GM12864 (cell line): ENCODE measurements at regions not wholly inside any gene's neighbourhood (a gene's known extent, or its start where the extent isn't known, plus 50 kb on each side); places are given as distances from the start of the nearest gene placed in this dataset.

Experiments
- DNase-seq: peaks from one replicate; pipeline ENCODE4 v3.0.0-alpha.2; 2011; ENCODE audit warnings: low read depth
- H3K4me3 ChIP-seq: 2 replicates; pipeline ENCODE4 v1.5.1; 2011; ENCODE audit warnings: mild to moderate bottlenecking, low read depth, low read length, control low read depth
- CTCF ChIP-seq: IDR thresholded peaks from 2 replicates; pipeline ENCODE4 v1.5.1; 2011; ENCODE audit warnings: low read depth, mild to moderate bottlenecking, moderate library complexity, low read length, control low read depth, inconsistent platforms; ENCODE audit errors: missing control alignments

GRCh38 chr7:142348921-142349405 lies 91.1 kb upstream of the PRSS58 start:
- DNase-seq, result no peak
- no peak for TF ChIP-seq CTCF
- no peak overlapping the region for H3K4me3 ChIP-seq

DNA sequence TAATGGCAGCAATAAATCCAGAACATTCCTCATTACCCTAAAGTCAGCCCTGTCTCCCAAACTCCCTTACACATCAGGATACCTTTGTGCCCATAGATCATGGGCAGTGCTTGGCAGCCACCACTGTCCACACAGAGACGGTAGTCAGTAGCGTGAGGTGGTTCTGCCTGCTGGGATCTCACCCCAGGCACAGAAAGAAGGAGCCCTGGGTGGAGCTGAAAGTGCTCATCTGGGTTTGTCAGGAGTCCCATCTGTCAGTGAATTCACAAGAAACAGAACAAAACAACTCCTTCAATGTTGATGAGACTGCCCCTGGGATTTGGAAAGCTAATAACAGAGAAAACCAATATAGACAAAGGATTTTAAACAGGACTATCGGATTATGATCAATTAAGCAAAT lies 90.2 kb upstream of the PRSS58 start:
- TF ChIP-seq CTCF, result no peak
- no peak overlapping the region for H3K4me3 ChIP-seq
- DNase-seq, result no peak

DNA sequence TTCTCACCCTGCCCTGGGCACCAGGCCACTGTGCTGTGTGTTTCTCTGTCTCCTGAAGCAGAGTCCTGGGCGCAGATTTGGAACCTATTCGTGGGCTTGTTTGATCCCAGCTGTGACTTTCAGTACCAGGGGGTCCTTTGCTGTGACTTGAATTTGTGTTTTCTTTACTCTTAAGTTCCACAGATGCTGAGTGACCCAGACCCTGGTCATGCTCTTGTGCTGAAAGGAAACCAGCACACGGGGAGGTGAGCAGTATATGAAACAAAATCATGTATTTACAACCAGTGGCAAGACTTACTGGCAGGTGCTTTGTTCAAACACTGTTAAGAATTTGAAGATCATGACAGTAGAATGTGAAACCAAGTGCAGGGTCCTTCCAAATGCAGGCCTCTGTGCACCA lies 89.2 kb upstream of the PRSS58 start:
- H3K4me3 ChIP-seq, result no peak overlapping the region
- DNase-seq, result no peak
- TF ChIP-seq CTCF, result no peak

- no peak for TF ChIP-seq CTCF
- no peak for DNase-seq
- no peak overlapping the region for H3K4me3 ChIP-seq
Observed at GRCh38 chr7:142345811-142346210, 88.0 kb upstream of the PRSS58 start.

GRCh38 chr7:142338633-142339501 lies 81.0 kb upstream of the PRSS58 start:
- DNase-seq, result no peak
- TF ChIP-seq CTCF, result peak; percentile 6
- no peak overlapping the region for H3K4me3 ChIP-seq

DNA sequence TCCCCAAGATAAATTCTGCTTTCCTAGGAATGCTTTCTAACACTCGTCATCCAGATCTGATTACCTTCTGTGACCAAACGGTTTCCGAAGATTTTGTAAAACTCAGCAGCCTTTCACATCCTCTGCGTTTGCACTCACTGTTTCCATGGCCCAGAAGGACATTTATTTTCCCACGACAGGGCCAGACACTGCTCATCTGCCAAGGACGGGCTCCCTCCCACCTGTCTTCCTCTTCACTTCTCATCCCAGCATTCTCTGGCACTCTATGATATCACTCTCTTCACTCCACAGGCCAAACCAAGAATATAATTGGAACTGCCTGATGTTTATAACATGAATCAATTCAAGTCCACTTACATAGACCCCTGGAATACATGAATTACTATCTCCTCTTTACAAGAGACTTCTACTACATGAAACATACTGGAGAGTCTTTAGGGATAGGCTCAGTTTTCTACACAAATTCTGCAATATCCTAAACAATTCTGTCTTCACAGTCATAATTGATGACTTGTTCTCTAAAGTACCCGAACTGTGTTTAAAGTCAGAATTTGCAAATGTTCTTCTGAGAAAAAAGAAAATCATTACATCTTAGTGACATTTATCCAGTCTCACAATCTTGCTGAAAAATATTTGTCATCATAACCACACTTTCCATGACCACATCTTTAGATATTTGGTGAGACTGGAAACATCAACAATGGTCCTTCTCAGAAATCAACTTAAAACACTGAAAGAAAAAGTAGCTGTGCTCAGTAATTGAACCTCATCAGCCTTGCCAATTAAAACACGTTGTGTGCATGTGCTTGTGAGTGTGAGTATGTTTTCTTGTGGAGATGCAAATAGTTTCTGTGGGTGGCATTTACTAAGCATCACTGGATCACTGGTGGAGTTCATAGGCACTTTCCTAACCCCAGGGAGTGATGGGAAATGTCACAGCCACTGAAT lies 79.5 kb upstream of the PRSS58 start:
- H3K4me3 ChIP-seq, result no peak overlapping the region
- DNase-seq, result no peak
- no peak for TF ChIP-seq CTCF
